NT2/D1 (cell line): ENCODE measurements at regions not wholly inside any gene's neighbourhood (a gene's known extent, or its start where the extent isn't known, plus 50 kb on each side); places are given as distances from the start of the nearest gene placed in this dataset.

Experiments used
- DNase-seq: peaks from one replicate; pipeline ENCODE4 v3.0.0-alpha.2; 2011; ENCODE audit warnings: low read depth, low spot score
- H3K27me3 ChIP-seq: 2 replicates; pipeline ENCODE4 v1.6.0; 2011; ENCODE audit warnings: mild to moderate bottlenecking; ENCODE audit not compliant: insufficient read length, insufficient read depth
- H3K36me3 ChIP-seq: 2 replicates; pipeline ENCODE4 v1.6.1; 2011; ENCODE audit warnings: mild to moderate bottlenecking, low read length, mixed read lengths; ENCODE audit not compliant: insufficient read depth, insufficient read length
- H3K4me1 ChIP-seq: 2 replicates; pipeline ENCODE4 v1.5.1; 2011; ENCODE audit not compliant: insufficient read depth, insufficient read length
- H3K4me3 ChIP-seq: 2 replicates; pipeline ENCODE4 v1.5.1; 2011; ENCODE audit warnings: low read depth; ENCODE audit not compliant: insufficient read length
- H3K9ac ChIP-seq: 2 replicates; pipeline ENCODE4 v1.6.0; 2011; ENCODE audit warnings: low read depth; ENCODE audit not compliant: insufficient read length
- H3K9me3 ChIP-seq: 2 replicates; pipeline ENCODE4 v1.5.1; 2011; ENCODE audit warnings: mild to moderate bottlenecking, low read length; ENCODE audit not compliant: insufficient read depth
- SUZ12 ChIP-seq: IDR thresholded peaks from 2 replicates; pipeline ENCODE4 v1.6.1; 2011; ENCODE audit not compliant: insufficient read length, insufficient read depth; ENCODE audit errors: extremely low read depth
- YY1 ChIP-seq: IDR thresholded peaks from 2 replicates; pipeline ENCODE4 v1.6.1; 2011; ENCODE audit not compliant: insufficient read length, insufficient read depth
- ZNF274 ChIP-seq: IDR thresholded peaks from 2 replicates; pipeline ENCODE4 v1.6.1; 2011; ENCODE audit warnings: mild to moderate bottlenecking, low read depth, low read length

DNA sequence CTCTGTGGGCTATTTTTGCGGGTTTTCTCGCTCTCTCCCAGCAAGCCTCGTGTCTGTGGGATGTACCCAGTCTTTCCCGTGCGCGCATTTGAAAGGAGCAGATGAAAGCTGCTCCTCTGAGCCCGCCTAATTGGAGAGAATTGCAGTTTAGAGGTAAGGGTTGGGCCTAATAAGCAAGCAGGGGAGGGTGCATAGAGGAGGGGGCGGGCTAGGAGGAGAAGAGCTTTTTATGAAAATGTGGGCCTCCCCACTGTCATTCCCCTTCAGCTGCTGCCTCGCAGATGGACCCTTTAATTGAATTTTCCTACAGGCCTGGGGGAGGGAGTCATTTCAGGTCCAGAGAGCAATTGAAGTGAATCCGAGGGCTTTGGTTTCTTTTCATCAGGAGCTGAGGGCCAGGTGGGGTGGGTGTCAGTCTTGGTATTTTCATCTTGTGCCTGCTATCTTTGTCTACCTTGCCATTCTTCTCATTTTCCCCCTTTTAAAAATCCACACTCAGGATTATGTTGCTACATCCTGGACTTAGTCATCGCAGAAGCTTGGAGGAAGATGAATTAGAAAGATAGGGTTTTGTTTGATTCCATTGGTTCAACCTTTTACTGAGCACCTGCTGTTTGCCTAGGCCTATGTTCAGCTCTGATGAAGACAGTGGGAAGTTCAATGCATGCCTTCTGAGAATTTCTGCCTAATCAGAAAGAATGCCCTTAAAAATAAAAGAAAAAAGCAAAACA lies 423.4 kb downstream of the CD83 start:
- peak; percentile 3 for DNase-seq

DNA sequence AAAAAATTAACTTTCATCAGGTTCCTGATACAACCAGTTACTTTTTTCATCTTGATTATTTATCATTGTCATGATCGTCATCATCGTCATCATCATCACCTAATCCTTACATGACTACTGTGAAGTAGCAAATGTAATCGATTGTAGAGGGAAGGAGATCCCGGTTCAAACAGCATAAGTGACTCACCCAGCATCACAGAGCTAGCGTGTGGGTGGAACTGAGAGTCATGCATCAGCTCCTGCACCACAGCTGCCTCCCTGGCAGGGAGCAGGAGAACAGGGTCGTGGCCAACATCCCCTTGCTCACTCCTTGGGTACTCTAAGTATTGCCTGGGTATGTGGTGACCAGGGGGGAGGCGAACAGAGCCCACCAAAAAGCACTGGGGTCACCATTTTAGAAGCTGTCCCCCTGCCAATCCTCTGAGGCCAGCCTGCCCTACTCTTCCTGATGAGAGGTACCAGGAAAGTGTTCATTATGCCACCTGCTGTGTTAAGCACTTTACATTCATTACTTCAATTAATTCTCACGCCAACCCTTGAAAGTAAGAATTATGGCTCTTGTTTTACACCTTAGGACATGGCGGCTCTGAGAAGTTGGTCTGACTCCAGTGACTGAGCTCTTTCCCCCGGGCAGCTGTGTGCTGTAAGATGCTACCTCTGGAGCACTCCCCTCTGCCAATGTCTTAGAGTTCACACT lies 425.2 kb downstream of the CD83 start:
- no peak for DNase-seq
- H3K4me1 ChIP-seq, result no peaks in the 10 kb centered on the region

More for the DNA sequence above, 423.4 kb downstream of the CD83 start:
- no peaks in the 10 kb centered on the region for H3K4me1 ChIP-seq
- H3K9ac ChIP-seq, result no peak overlapping the region
- H3K27me3 ChIP-seq, result no peaks in the 10 kb centered on the region
- no peaks in the 10 kb centered on the region for H3K36me3 ChIP-seq
- H3K9me3 ChIP-seq, result no peaks in the 10 kb centered on the region; the same call in 1 of the 2 replicates
- no peak overlapping the region for H3K4me3 ChIP-seq
- TF ChIP-seq SUZ12 (no peak), ZNF274 (no peak), YY1 (no peak)

DNA sequence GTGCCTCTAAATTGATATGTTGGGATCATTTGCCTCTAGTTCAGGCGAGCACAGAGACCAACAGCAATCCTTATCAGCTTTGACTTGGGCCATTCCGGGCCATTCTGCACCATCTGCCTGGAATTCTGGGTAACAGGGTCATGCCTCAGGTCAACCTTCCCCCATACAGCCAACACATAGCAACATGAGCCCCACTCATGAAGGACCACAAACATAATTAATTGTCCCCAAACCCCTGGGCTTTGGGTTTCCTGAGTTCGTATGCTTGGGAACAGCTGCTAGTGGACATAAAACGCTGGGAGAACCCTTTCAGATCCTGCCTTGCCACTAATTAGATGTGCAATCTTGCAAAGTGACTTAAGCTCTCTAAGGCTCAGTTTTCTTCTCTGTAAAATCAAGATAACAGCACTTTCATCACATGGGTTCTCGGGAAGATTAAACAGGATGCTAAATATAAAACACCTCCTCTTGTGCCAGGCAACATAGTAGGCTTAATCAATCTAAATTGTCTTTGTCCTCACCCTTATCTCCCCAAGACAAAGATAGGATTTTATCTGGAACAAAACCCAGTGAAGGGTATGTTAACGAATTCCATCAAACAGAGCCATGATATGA lies 426.5 kb downstream of the CD83 start:
- no peak overlapping the region for H3K4me3 ChIP-seq
- no peaks in the 10 kb centered on the region for H3K9me3 ChIP-seq

More for the DNA sequence above, 425.2 kb downstream of the CD83 start:
- Histone ChIP-seq H3K4me3 (no peak overlapping the region), H3K27me3 (no peaks in the 10 kb centered on the region), H3K36me3 (no peaks in the 10 kb centered on the region), H3K9ac (no peak overlapping the region), H3K9me3 (no peaks in the 10 kb centered on the region)
- TF ChIP-seq SUZ12, result no peak
- TF ChIP-seq ZNF274, result no peak
- TF ChIP-seq YY1, result no peak

DNA sequence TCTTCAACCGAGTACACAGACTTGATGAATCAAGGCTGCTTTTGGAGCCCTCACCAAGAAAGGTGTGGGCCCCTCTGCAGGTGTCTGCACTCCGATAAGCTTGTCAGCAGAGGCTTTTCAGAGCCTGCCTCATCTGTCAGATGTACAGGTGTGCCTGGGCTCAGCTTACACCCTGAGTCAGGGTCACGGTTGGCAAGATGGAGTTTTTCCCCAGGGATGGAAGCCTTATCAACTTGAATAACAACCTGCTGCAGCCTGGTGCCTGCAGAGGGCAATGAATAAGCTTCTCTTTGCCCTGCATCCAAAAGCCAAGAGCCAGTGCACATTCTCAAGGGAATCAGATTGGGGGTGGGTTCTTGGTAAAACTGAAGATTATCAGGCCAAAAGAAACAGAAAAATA lies 427.1 kb downstream of the CD83 start:
- Histone ChIP-seq H3K4me3 (no peak overlapping the region), H3K36me3 (no peaks in the 10 kb centered on the region), H3K4me1 (peaks cover 2% of the 10 kb centered on the region), H3K9ac (no peak overlapping the region), H3K27me3 (no peaks in the 10 kb centered on the region), H3K9me3 (no peaks in the 10 kb centered on the region)
- TF ChIP-seq ZNF274, result no peak
- TF ChIP-seq YY1, result no peak
- no peak for TF ChIP-seq SUZ12
- DNase-seq, result no peak

More for the DNA sequence above, 426.5 kb downstream of the CD83 start:
- Histone ChIP-seq H3K9ac (no peak overlapping the region), H3K27me3 (no peaks in the 10 kb centered on the region), H3K4me1 (no peaks in the 10 kb centered on the region), H3K36me3 (no peaks in the 10 kb centered on the region)
- no peak for DNase-seq
- TF ChIP-seq ZNF274, result no peak
- TF ChIP-seq YY1, result no peak
- TF ChIP-seq SUZ12, result no peak

DNA sequence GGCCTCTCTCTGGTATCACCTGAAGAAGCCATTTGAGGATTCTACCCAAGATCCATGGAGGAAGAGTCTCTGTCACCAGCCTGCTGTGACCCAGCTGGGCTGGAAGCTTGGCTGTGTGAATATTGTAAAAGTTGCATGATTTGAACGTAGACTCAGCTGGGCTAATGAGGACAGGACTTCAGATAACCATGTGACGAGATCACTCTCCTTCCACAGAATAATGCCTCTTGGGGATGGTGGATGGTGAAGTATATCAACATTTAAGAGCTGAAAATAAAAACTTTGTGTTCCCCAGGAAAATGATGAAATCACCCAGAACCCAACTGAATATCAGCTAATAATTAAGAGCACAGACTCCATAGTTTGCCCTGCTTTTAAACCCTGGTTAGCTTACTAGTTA lies 427.9 kb downstream of the CD83 start:
- DNase-seq, result no peak
- no peak for TF ChIP-seq YY1
- TF ChIP-seq SUZ12, result no peak
- TF ChIP-seq ZNF274, result no peak
- no peaks in the 10 kb centered on the region for H3K9me3 ChIP-seq
- no peaks in the 10 kb centered on the region for H3K36me3 ChIP-seq
- H3K27me3 ChIP-seq, result no peaks in the 10 kb centered on the region
- no peak overlapping the region for H3K4me3 ChIP-seq
- no peak overlapping the region for H3K9ac ChIP-seq
- H3K4me1 ChIP-seq, result peaks cover 2% of the 10 kb centered on the region

DNA sequence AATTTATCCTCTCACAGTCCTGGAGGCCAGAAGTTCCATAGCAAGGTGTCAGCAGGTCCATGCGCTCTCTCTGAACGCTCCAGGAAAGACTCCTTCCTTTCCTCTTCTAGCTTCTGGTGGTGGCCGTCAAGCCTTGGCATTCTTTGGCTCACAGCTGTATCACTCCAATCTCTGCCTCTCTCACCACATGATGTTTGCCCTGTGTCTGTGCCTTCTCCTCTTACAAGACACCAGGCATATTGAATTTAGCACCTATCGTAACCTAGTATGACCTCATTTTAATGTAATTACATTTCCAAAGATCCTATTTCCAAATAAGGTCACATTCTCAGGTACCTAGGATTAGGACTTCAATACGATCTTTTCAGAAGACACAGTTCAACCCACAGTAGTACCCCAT lies 428.5 kb downstream of the CD83 start:
- TF ChIP-seq ZNF274, result no peak
- TF ChIP-seq YY1, result no peak
- TF ChIP-seq SUZ12, result no peak
- no peaks in the 10 kb centered on the region for H3K36me3 ChIP-seq
- peaks cover 2% of the 10 kb centered on the region for H3K4me1 ChIP-seq
- H3K9me3 ChIP-seq, result no peaks in the 10 kb centered on the region
- no peak overlapping the region for H3K4me3 ChIP-seq
- DNase-seq, result no peak
- no peaks in the 10 kb centered on the region for H3K27me3 ChIP-seq
- H3K9ac ChIP-seq, result no peak overlapping the region

DNA sequence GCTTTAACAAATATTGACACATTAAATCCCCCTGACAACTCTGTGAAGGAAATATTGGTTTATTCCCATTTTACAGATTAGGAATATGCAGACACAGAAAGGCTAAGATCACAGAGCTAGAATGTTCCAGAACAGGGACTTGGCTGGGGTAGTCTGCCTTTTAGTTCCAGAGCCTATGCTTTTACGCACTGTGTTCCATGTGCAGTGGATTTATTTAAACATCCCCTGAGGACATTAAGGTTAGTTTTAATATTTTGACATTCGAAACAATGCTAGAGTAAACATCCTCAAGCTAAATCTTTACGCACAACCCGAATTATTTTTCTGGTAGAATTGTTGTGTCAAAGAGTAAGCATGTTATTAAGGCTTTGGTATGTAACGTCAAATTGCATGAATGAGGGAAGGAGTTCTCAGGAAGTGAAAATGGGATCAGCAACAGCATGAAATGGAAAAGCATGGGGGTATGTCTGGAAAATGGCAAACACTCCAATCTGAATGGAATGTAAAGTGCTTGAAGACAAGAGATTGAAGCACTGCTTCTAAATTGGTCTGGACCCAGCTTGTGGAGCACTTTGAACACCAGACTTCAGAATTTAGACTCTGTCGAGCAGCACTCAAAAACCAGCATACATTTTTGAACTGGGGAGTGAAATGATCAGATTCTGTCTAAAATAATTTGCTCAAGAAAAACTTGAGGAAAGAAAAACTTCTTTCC lies 429.9 kb downstream of the CD83 start:
- no peaks in the 10 kb centered on the region for H3K9me3 ChIP-seq
- no peaks in the 10 kb centered on the region for H3K36me3 ChIP-seq
- peaks cover 2% of the 10 kb centered on the region for H3K4me1 ChIP-seq
- DNase-seq, result no peak
- no peak for TF ChIP-seq ZNF274
- TF ChIP-seq SUZ12, result no peak
- TF ChIP-seq YY1, result no peak
- H3K27me3 ChIP-seq, result no peaks in the 10 kb centered on the region
- H3K9ac ChIP-seq, result no peak overlapping the region
- H3K4me3 ChIP-seq, result no peak overlapping the region
